ENCODE measurements at regions not wholly inside any gene's neighbourhood (a gene's known extent, or its start where the extent isn't known, plus 50 kb on each side); places are given as distances from the start of the nearest gene placed in this dataset.

GRCh38 chr9:82539146-82539545 lies 523.8 kb downstream of the RASEF start:
- Mint-ChIP-seq H3K9me3 (no peaks in the 10 kb centered on the region), H3K27ac (peak overlapping the region; percentile 28 to 47 (median 34)), H3K4me3 (no peak overlapping the region), H3K4me1 (peaks cover 42% of the 10 kb centered on the region), H3K27me3 (ENCODE audit: low read depth) (no peaks in the 10 kb centered on the region), H3K36me3 (ENCODE audit: low read depth) (no peaks in the 10 kb centered on the region)
- no peak for TF ChIP-seq CTCF (IDR thresholded peaks at IDR 0.05; ENCODE audit: unreplicated experiment in 3 of 3)

- no peaks in the 10 kb centered on the region for H3K27me3 Mint-ChIP-seq (ENCODE audit: low read depth)
- no peaks in the 10 kb centered on the region for H3K9me3 Mint-ChIP-seq
- no peak for TF ChIP-seq CTCF (IDR thresholded peaks at IDR 0.05; ENCODE audit: unreplicated experiment in 3 of 3)
- no peak overlapping the region for H3K4me3 Mint-ChIP-seq
- H3K4me1 Mint-ChIP-seq = peaks cover 39% of the 10 kb centered on the region
- H3K27ac Mint-ChIP-seq = peak overlapping the region; percentile 28 to 53 (median 47)
- H3K36me3 Mint-ChIP-seq (ENCODE audit: low read depth) = no peaks in the 10 kb centered on the region
Measured at GRCh38 chr9:82539856-82540579, 522.9 kb downstream of the RASEF start.

DNA sequence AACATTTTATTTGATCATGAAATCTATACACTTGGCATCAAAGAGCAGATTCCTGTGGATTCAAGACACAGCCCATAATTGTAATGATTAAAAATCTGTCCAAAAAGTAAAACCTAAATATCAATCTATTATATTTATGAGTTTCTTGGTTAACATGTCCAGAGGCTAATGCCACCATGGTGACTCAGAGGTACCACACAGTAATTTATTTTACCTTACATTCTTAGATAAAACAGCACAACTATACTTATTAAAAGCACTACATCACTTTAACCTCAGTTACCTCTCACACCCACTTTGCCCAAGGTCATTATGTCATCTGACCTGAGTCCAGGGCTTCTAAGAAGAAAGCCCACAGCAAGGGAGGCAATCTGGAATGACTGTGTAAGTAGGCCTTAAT lies 519.2 kb downstream of the RASEF start:
- H3K27me3 Mint-ChIP-seq (ENCODE audit: low read depth) = no peaks in the 10 kb centered on the region
- H3K36me3 Mint-ChIP-seq (ENCODE audit: low read depth) = no peaks in the 10 kb centered on the region
- no peak for TF ChIP-seq CTCF (IDR thresholded peaks at IDR 0.05; ENCODE audit: unreplicated experiment in 3 of 3)
- no peak overlapping the region for H3K27ac Mint-ChIP-seq
- H3K9me3 Mint-ChIP-seq = no peaks in the 10 kb centered on the region
- peaks cover 38% of the 10 kb centered on the region for H3K4me1 Mint-ChIP-seq
- H3K4me3 Mint-ChIP-seq = no peak overlapping the region

DNA sequence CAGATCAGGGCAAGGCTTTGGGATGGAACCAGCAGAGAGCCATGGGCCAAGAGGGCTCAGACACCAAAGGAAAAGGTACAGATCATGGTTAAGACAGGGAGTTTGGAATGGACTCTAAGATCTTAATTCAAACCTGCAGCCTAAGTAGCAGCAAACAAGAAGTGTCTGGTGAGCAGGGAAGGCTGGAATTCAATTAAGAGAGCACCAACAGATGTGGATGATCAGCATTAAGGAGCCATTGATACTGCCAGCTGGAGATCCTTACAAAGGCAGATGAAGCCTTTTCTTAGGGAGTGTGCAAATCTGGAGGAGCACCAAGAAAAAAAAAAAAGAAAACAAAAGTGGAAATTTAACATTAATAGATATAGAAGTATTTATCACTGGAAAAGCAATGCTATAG lies 516.8 kb downstream of the RASEF start:
- Mint-ChIP-seq H3K27ac (peak overlapping the region; percentile 54 to 85 (median 67)), H3K4me1 (peaks cover 21% of the 10 kb centered on the region), H3K36me3 (ENCODE audit: low read depth) (no peaks in the 10 kb centered on the region), H3K27me3 (ENCODE audit: low read depth) (no peaks in the 10 kb centered on the region), H3K4me3 (no peak overlapping the region), H3K9me3 (no peaks in the 10 kb centered on the region)
- TF ChIP-seq CTCF (IDR thresholded peaks at IDR 0.05; ENCODE audit: unreplicated experiment in 3 of 3) = no peak

DNA sequence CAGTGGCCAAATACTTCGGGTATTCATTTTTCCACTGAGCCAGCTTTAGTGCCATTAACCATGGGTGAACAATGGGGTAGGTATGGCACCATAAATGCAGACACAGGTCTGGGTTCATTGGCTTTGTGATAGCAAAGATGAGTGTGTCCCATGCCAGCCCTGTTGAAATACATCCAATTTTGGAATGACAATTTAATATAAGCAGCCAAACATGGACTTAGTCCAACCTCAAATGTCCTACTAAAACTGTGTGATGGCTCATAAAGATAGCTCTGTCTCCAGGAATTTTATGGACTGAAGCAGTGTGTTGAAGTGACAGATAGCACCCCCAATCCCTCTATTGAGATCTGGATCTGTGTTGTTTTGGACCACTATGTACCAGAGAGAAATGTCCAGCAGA lies 514.9 kb downstream of the RASEF start:
- no peaks in the 10 kb centered on the region for H3K36me3 Mint-ChIP-seq (ENCODE audit: low read depth)
- no peak for TF ChIP-seq CTCF (IDR thresholded peaks at IDR 0.05; ENCODE audit: unreplicated experiment in 3 of 3)
- peaks cover 21% of the 10 kb centered on the region for H3K4me1 Mint-ChIP-seq

GRCh38 chr9:82549174-82549821 lies 513.6 kb downstream of the RASEF start:
- no peaks in the 10 kb centered on the region for H3K36me3 Mint-ChIP-seq (ENCODE audit: low read depth)
- no peak for TF ChIP-seq CTCF (IDR thresholded peaks at IDR 0.05; ENCODE audit: unreplicated experiment in 3 of 3)
- H3K4me3 Mint-ChIP-seq = no peak overlapping the region
- no peaks in the 10 kb centered on the region for H3K9me3 Mint-ChIP-seq
- peaks cover 33% of the 10 kb centered on the region for H3K4me1 Mint-ChIP-seq
- H3K27ac Mint-ChIP-seq = no peak overlapping the region
- no peaks in the 10 kb centered on the region for H3K27me3 Mint-ChIP-seq (ENCODE audit: low read depth)

More for the DNA sequence above, 514.9 kb downstream of the RASEF start:
- Mint-ChIP-seq H3K27ac (no peak overlapping the region), H3K27me3 (ENCODE audit: low read depth) (no peaks in the 10 kb centered on the region), H3K4me3 (no peak overlapping the region), H3K9me3 (no peaks in the 10 kb centered on the region)

Measured in nephron (organoid).